Mesothelial cell of epicardium (in vitro differentiated cells): ENCODE measurements at regions not wholly inside any gene's neighbourhood (a gene's known extent, or its start where the extent isn't known, plus 50 kb on each side); places are given as distances from the start of the nearest gene placed in this dataset.
"Not testable (repeated sequence)": the region's sequence is repeated elsewhere in the genome, so short reads cannot be mapped to it uniquely, and the experiment has no call there.

Source experiments
- DNase-seq, 2 experiments: peaks; one replicate each; pipeline ENCODE4 v3.0.0; 2021; ENCODE audit warnings: low spot score in 2 of 2; ENCODE audit not compliant: unreplicated experiment in 2 of 2
- H3K27ac Mint-ChIP-seq: 2 replicates; pipeline ENCODE4 v1.8.0; 2021; ENCODE audit warnings: mixed read lengths
- H3K27me3 Mint-ChIP-seq: 2 replicates; pipeline ENCODE4 v1.8.0; 2021; ENCODE audit warnings: low read depth, mixed read lengths
- H3K36me3 Mint-ChIP-seq: 2 replicates; pipeline ENCODE4 v1.8.0; 2021; ENCODE audit warnings: mixed read lengths
- H3K4me1 Mint-ChIP-seq: 2 replicates; pipeline ENCODE4 v1.8.0; 2021; ENCODE audit warnings: mixed read lengths
- H3K4me3 Mint-ChIP-seq: 2 replicates; pipeline ENCODE4 v1.8.0; 2021; ENCODE audit warnings: mild to moderate bottlenecking, moderate library complexity, mixed read lengths
- H3K9me3 Mint-ChIP-seq: 2 replicates; pipeline ENCODE4 v1.8.0; 2021; ENCODE audit warnings: mixed read lengths
- TF ChIP-seq, protein P1 (sequence below): fragments of 200-600 bp; sonication (generic); IDR thresholded peaks from one replicate; pipeline ENCODE4 v1.5.0; 2021; ENCODE audit warnings: antibody characterized with exemption; ENCODE audit not compliant: unreplicated experiment

DNA sequence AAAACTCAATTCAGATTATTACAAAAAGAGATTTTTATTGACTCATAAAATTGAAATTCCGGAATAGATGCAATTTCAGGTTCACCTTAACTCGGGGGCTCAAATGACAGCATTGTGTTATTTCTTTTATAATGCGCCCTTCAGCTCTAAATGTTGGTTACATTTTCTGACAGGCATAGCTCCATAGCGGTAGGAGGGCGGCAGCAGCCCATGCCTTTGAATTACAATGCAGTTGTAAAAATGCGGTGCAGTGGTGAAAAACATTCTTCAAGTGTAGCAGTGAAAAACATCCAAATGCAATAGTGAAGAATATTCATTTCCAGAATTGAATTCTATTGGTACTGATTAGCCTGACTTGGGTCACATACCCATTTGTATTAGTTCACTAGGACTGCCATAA lies 215.3 kb upstream of the PKP2 start:
- peaks cover 5% of the 10 kb centered on the region for H3K36me3 Mint-ChIP-seq
- no peaks in the 10 kb centered on the region for H3K27me3 Mint-ChIP-seq
- H3K9me3 Mint-ChIP-seq: peaks cover 28% of the 10 kb centered on the region
- no peak overlapping the region for H3K27ac Mint-ChIP-seq
- H3K4me3 Mint-ChIP-seq: no peak overlapping the region
- TF ChIP-seq, protein P1, sequence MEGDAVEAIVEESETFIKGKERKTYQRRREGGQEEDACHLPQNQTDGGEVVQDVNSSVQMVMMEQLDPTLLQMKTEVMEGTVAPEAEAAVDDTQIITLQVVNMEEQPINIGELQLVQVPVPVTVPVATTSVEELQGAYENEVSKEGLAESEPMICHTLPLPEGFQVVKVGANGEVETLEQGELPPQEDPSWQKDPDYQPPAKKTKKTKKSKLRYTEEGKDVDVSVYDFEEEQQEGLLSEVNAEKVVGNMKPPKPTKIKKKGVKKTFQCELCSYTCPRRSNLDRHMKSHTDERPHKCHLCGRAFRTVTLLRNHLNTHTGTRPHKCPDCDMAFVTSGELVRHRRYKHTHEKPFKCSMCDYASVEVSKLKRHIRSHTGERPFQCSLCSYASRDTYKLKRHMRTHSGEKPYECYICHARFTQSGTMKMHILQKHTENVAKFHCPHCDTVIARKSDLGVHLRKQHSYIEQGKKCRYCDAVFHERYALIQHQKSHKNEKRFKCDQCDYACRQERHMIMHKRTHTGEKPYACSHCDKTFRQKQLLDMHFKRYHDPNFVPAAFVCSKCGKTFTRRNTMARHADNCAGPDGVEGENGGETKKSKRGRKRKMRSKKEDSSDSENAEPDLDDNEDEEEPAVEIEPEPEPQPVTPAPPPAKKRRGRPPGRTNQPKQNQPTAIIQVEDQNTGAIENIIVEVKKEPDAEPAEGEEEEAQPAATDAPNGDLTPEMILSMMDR: no peak
- DNase-seq: no peak
- H3K4me1 Mint-ChIP-seq: no peaks in the 10 kb centered on the region

DNA sequence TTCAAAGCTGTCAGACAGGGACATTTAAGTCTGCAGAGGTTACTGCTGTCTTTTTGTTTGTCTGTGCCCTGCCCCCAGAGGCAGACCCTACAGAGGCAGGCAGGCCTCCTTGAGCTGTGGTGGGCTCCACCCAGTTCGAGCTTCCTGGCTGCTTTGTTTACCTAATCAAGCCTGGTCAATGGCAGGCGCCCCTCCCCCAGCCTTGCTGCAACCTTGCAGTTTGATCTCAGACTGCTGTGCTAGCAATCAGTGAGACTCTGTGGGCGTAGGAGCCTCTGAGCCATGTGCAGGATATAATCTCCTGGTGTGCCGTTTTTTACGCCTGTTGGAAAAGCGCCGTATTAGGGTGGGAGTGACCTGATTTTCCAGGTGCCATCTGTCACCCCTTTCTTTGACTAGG lies 211.2 kb upstream of the PKP2 start:
- peaks cover 30% of the 10 kb centered on the region for H3K9me3 Mint-ChIP-seq
- not testable (repeated sequence) for H3K4me1 Mint-ChIP-seq, H3K36me3 Mint-ChIP-seq, H3K27me3 Mint-ChIP-seq, DNase-seq, H3K4me3 Mint-ChIP-seq, H3K27ac Mint-ChIP-seq

DNA sequence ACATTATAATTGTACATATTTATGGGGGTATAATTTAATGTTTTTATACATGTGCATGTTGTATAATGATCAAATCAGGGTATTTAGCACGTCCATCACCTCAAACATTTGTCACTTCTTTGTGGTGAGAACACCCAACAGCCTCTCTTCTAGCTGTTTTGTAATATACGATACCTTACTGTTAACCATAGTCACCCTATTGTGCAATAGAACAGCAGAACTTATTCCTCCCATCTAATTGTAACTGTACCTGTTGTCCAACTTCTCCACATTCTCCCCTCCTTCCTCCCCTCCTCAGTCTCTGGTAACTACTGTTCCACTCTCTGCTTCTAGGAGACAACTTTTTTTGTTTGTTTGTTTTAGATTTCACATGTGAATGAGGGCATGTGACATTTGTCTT lies 197.0 kb upstream of the PKP2 start:
- Mint-ChIP-seq H3K27me3 (no peaks in the 10 kb centered on the region), H3K4me1 (peaks cover 2% of the 10 kb centered on the region), H3K4me3 (no peak overlapping the region), H3K27ac (no peak overlapping the region), H3K36me3 (no peaks in the 10 kb centered on the region), H3K9me3 (no peaks in the 10 kb centered on the region)
- TF ChIP-seq, protein P1: no peak
- DNase-seq: no peak

DNA sequence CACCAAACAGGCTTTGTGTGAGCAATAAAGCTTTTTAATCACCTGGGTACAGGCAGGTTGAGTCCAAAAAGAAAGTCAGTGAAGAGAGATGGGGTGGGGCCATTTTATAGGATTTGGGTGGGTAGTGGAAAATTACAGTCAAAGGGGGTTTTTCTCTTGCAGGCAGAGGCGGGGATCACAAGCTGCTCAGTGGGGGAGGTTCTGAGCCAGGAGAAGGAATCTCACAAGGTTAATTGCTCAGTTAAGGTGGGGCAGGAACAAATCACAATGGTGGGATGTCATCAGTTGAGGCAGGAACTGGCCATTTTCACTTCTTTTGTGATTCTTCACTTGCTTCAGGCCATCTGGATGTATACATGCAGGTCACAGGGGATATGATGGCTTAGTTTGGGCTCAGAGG lies 191.3 kb upstream of the PKP2 start:
- not testable (repeated sequence) for H3K4me3 Mint-ChIP-seq, H3K27ac Mint-ChIP-seq, H3K4me1 Mint-ChIP-seq, H3K27me3 Mint-ChIP-seq, DNase-seq, H3K9me3 Mint-ChIP-seq, H3K36me3 Mint-ChIP-seq

DNA sequence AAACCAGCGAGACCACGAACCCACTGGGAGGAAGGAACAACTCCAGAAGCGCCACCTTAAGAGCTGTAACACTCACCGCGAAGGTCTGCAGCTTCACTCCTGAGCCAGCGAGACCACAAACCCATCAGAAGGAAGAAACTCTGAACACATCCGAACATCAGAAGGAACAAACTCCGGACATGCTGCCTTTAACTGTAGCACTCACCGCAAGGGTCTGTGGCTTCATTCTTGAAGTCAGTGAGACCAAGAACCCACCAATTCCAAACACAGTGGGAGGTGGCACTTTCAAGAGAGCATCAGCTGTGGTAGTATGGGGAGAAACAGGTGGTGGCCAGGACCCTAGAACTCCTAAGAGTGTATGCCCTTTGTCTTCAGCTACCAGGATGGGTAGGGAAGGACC lies 179.8 kb upstream of the PKP2 start:
- H3K4me1 Mint-ChIP-seq, DNase-seq, H3K27me3 Mint-ChIP-seq, H3K27ac Mint-ChIP-seq, H3K4me3 Mint-ChIP-seq, H3K36me3 Mint-ChIP-seq: not testable (repeated sequence)
- H3K9me3 Mint-ChIP-seq: peaks cover 43% of the 10 kb centered on the region

DNA sequence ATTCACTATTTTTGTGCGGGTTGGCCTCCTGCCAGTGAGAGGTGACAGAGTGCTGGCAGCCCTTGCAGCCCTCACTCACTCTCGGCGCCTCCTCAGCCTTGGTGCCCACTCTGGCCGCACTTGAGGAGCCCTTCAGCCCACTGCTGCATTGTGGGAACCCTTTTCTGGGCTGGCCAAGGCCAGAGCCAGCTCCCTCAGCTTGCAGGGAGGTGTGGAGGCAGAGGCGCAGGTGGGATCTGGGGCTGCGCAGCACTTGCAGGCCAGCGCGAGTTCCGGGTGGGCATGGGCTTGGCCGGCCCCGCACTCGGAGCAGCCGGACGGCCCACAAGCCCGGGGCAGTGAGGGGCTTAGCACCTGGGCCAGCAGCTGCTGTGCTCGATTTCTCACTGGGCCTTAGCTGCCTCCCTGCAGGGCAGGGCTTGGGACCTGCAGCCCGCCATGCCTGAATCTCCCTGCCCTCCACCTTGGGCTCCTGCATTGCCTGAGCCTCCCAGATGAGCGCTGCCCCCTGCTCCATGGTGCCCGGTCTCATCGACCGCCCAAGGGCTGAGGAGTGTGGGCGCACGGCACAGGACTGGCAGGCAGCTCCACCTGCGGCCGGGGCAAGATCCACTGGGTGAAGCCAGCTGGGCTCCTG lies 178.7 kb upstream of the PKP2 start:
- not testable (repeated sequence) for H3K27ac Mint-ChIP-seq, H3K4me1 Mint-ChIP-seq, H3K4me3 Mint-ChIP-seq, H3K36me3 Mint-ChIP-seq, H3K27me3 Mint-ChIP-seq, DNase-seq
- peaks cover 53% of the 10 kb centered on the region for H3K9me3 Mint-ChIP-seq

DNA sequence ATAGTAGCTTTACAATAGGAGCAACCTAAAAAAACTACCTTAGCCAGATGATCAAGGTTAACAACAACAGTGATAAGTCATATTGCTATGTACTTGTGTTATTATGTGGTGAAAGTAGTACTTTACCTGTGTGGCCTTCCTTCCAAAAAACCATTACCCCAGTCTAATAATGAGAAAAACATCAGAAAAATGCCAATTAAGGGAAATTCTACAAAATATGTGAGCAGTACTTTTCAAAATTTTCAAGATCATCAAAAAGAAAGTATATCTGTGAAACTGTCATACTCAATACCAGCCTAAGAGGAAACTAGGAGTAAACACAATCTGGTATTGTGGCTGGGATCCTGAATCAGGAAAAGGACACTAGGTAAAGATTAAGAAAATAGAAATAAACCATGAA lies 165.3 kb upstream of the PKP2 start:
- no peak overlapping the region for H3K27ac Mint-ChIP-seq
- no peaks in the 10 kb centered on the region for H3K36me3 Mint-ChIP-seq
- DNase-seq: no peak
- no peak overlapping the region for H3K4me3 Mint-ChIP-seq
- TF ChIP-seq, protein P1: no peak
- no peaks in the 10 kb centered on the region for H3K27me3 Mint-ChIP-seq
- H3K4me1 Mint-ChIP-seq: no peaks in the 10 kb centered on the region
- peaks cover 24% of the 10 kb centered on the region for H3K9me3 Mint-ChIP-seq

DNA sequence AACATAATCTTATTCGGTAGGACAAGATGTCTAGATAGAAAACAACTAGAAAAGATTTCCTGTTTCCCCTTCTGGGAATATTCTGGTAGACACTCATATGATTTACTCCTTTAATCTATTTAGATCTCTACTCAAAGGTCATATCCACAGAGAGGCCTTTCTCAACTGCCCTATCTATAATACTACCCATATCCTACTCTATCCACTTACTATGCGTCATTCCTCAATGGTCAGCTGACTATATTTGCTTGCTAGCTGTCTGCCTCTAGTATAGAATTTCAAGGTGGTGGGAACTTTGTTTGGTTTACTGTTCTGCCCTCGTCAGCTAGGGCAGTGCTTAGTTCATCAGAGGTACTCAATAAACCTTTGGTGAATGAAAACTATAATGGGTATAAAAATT lies 157.8 kb upstream of the PKP2 start:
- no peaks in the 10 kb centered on the region for H3K27me3 Mint-ChIP-seq
- TF ChIP-seq, protein P1: no peak
- no peaks in the 10 kb centered on the region for H3K4me1 Mint-ChIP-seq
- peaks cover 3% of the 10 kb centered on the region for H3K36me3 Mint-ChIP-seq
- no peak for DNase-seq
- H3K9me3 Mint-ChIP-seq: peaks cover 8% of the 10 kb centered on the region
- no peak overlapping the region for H3K4me3 Mint-ChIP-seq
- H3K27ac Mint-ChIP-seq: no peak overlapping the region
